HG02884 (cell line): ENCODE measurements at regions not wholly inside any gene's neighbourhood (a gene's known extent, or its start where the extent isn't known, plus 50 kb on each side); places are given as distances from the start of the nearest gene placed in this dataset.
"Not testable (repeated sequence)": the region's sequence is repeated elsewhere in the genome, so short reads cannot be mapped to it uniquely, and the experiment has no call there.

Experiments
- ATAC-seq: cut with Tn5 transposase; IDR thresholded peaks from one replicate; pipeline ENCODE4 v1.9.1; 2021; ENCODE audit warnings: mild to moderate bottlenecking, moderate library complexity; ENCODE audit not compliant: unreplicated experiment

DNA sequence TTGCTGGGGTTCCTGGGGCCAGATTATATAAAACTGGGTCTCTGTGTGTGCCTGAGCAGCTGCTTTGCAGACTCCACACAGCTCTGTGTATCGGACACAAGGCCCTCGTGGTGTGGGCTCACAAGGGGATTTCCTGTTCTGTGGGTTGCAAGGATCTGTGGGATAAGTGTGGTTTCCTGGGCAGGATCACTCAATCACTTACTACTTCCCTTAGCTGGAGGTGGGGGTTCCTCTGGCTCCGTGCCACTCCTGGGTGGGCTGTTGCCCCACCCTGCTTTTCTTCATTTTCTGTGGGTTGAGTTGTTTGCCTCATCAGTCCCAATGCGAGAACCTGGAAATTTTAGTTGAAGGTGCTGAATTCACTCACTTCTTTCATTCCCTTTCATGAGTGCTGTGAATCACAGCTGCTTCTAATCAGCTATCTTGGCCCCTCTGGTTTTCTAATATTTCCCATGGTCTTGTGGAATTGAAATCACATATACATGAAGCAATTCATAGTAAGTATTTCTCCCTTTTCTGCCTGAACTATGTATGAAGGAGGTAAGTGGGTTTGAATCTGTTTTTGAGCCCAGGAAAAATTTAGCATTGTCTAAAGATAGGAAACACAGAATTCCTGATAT is 196.3 kb downstream of the DCDC2C start:
- ATAC-seq: no peak

GRCh38 chr2:3902131-3902530 is 198.8 kb downstream of the DCDC2C start:
- no peak for ATAC-seq

DNA sequence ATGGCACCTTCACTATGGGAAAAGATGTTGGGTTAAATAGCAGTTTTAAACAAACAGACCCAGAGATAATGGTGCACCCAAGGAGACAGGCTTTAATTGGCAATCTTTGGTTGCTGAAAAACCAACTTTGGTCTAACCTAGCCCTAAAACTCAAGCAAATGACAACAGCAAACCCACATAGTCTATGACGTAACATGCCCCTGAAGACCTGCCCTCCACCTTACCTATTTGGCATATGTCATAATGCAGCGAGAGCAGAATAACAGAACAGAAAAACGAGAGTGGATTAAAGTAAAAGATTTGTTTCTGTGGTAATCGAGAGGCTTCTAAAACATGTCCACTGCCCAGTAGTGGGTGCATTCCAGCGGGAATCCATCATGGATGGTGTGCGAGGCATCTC is 200.7 kb downstream of the DCDC2C start:
- no peak for ATAC-seq

DNA sequence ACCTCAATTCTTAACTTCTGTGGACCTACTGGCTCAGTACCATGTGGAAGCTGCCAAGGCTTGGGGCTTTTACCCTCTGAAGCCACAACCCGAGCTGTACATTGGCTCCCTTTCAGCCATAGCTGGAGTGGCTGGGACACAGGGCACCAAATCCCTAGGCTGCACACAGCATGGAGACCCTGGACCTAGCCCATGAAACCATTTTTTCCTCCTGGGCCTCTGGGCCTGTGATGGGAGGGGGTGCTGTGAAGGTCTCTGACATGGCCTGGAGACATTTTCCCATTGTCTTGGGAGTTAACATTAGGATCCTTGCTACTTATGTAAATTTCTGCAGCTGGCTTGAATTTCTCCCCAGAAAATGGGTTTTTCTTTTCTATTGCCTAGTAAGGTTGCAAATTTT is 205.1 kb downstream of the DCDC2C start:
- not testable (repeated sequence) for ATAC-seq

- ATAC-seq: no peak
These were observed 208.6 kb downstream of the DCDC2C start for GRCh38 chr2:3911882-3912455.

DNA sequence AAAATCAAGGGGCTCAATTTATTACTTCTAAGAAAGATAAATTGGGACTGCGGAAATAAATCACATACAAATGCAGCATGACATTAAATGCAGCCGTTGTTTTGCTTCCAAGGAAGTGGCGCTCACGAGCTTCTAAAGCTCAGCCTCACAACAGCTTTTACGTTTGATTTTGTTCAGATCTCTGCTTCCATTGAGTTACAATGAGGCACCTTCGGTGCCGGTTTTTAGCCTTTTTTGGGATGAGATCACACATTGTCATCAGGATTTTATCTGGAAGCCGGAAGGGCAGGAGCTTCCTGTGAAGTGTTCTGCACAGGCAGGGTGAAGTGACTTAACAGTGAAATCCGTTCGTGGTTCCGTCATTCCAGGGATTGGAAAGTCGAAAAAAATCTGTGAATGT is 209.8 kb downstream of the DCDC2C start:
- no peak for ATAC-seq

DNA sequence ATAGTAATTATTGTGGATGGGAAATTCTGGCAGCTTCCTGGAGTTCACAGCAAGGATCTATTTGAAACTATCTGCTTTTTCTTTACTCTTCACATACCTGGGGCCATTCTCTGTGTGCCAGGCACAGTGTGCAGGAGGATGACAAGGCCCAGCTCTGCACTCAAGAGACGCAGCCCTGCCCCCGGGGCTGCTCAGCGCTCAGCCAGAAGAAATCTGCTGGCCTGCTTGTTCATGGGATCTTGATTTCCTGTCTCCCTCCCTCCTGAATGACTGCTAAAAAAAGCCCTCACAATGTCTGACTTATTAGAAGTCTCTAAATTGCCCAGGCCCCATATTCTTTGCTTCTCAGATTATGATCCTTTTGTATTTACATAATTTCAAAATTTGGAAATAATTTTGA is 210.9 kb downstream of the DCDC2C start:
- ATAC-seq: no peak

GRCh38 chr2:3927031-3927430 is 223.7 kb downstream of the DCDC2C start:
- no peak for ATAC-seq

DNA sequence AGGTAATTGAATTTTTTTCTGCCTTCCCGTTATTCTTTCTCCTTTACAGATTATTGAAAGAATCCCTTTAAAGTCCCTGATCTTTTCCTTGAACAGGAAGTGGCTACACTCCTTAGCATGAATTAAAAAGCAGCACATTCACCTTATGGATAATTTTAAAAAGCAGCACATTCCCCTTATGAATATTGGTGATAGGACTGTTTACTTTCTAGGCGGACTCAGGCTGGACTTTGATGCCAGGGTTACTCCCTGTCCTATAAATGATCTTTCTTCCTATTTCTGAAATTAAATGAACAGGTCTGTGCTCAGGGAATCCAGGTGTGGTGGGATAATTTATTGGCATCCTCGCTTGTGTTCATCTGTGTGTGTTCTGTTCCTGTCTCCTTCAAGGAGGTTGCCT is 226.0 kb downstream of the DCDC2C start:
- ATAC-seq: no peak

- no peak for ATAC-seq
These were observed 226.9 kb downstream of the DCDC2C start for GRCh38 chr2:3930246-3930645.

- no peak for ATAC-seq
These were observed 237.3 kb downstream of the DCDC2C start for GRCh38 chr2:3940661-3941060.

GRCh38 chr2:3942841-3943240 is 239.5 kb downstream of the DCDC2C start:
- no peak for ATAC-seq

- no peak for ATAC-seq
These were observed 240.7 kb downstream of the DCDC2C start for GRCh38 chr2:3944071-3944470.

- ATAC-seq: no peak
These were observed 241.5 kb downstream of the DCDC2C start for GRCh38 chr2:3944841-3945240.

DNA sequence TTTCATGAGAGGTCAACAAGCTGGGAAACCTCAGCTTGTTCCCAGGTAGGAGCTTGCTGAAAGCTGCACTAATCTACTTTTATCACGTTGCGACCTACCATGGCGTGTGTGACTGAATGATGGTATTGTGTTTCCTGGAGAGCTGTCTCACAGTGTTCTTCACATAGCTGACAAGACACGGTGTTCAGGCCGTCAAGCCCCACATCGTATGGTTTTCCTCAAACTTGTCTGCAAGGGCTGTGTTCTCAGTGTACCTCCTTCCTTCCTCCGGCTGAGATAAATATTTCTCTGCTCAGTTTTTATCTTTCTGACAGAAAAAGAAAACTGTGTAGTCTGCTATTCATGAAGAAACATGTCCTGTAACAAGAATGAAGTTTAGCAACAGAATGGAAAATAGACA is 244.8 kb downstream of the DCDC2C start:
- no peak for ATAC-seq

DNA sequence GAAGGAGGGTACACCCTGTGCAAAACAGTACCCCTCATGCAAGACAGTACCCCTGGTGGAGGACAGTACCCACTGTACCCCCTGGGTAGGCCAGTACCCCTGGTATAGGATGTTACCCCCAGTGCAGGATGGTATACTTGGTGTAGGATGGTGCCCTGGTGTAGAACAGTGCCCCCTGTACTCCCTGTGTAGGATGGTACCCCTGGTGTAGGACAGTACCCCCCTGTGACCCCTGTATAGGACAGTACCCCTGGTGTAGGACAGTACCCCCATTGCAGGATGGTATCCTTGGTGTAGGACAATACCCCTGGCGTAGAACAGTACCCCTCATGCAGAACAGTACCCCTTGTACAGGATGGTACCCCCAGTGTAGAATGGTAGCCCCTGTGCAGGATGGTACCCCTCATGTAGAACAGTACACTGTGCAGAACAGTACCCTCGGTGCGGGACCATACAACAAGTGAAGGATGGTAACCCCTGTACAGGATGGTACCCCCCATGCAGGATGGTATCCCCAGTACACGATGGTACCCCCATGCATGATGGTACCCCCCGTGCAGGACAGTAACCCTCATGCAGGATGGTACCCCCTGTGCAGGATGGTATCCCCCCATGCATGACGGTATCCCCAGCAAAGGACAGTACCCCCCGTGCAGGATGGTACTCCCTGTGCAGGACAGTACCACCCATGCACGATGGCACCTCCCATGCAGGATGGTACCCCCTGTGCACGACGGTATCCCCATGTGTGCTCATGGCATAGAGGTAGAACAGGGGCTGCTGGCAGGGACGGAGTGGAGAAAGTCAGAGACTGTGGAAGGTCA is 248.0 kb downstream of the DCDC2C start:
- ATAC-seq: no peak

- no peak for ATAC-seq
These were observed 249.6 kb downstream of the DCDC2C start for GRCh38 chr2:3952866-3953516.

DNA sequence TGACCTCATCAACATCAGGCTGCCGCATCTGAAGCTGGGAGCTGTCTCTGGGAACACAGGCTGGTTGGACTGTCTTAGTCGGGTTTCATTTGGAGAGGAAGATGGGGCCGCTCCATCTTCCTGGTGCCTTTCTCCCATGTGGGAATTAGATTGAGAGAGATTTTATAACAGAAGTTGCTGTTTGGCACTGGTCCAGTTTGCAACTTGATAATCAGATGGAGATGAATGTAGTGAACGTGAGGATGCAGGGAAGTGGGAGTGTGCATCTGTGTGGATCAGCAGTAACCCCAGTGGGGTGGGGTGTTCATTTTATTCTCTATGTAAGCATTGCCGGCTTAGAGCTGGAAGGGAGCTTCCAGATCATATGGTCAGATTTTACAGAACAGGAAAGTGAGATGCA is 250.9 kb downstream of the DCDC2C start:
- ATAC-seq: no peak

DNA sequence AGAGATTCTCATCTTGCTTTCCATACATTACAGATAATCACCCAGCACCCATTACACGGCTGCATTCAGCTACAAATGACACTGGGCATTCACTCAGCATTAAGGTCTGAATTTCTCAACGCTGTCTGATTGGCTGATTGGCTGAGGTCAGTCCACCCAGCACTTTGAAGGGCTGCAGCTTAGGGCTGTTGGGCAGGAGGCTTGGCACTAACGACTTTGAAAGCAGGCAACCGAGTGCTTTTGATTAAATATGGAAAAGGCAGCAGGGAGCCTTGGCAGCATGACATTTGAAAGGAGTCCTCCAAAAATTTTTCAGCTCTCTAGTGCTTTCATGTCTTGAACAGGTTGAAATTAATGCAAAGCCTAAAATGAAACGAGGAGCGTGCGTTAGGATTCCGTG is 253.0 kb downstream of the DCDC2C start:
- no peak for ATAC-seq

DNA sequence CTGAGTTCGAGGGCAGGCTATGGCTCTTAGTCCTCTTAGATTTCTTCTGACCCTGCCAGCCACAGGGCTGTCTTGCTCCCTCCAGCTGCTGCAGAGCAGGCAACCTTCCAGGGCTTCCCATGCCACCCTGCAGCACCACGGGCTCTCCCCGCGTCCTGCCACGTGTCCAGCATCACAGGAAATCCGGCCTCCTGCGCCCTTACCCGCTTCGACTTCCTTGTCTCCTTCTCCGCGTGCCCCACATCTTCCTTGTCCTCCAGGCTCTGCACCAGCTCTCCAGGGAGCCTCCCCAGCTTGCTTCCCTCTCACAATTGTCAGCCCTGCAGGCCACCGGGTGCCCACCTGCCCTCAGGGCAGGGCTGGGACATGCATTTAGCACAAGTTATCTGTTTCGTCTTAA is 253.5 kb downstream of the DCDC2C start:
- no peak for ATAC-seq

DNA sequence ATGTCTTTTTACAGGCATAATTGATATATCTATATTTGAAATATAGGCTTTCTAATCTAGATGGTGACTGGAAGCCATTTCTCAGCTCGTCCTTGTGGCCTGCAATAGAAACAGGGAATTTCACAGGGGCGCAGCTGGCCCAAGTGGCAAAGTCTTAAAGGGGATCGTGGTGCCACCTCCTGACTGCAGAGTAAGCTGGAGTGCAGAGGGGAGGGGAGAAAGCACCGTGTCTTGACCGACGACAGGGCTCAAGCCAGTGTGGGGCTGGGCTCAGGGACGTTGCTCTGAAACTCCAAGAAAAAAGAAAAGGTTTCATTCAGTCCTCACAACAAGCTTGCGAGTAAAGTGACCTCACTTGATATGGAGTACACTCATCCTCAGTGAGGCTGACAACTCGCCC is 255.1 kb downstream of the DCDC2C start:
- no peak for ATAC-seq

DNA sequence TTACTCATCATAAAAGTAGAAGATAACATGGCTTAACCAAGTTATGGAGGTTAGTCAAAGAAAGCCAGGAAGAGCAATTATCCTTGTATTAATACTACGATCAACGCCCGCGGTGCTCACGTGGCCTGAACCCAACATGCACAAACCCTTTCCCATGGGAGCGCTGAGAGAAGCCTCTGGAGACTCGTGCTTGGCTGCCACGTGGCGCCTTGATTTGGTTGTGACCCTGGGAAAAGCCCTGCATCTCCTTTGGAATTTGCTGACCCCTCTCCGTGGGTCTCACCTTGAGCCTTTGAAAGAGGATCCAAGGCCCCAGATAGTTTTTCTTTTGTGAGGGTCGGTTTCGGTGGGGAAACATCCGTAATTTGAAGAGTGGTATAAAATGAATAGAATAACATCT is 255.6 kb downstream of the DCDC2C start:
- ATAC-seq: no peak
